Astrocyte (in vitro differentiated cells and primary cell): ENCODE measurements at regions not wholly inside any gene's neighbourhood (a gene's known extent, or its start where the extent isn't known, plus 50 kb on each side); places are given as distances from the start of the nearest gene placed in this dataset.

Experiments used
- DNase-seq: peaks from one replicate; pipeline ENCODE4 v3.0.0-alpha.2; 2010; ENCODE audit warnings: low read depth
- FAIRE-seq: peaks from 2 replicates; lab custom pipeline; 2011; peaks lifted over from hg19 to GRCh38; lab: Jason Lieb, UNC
- H2AFZ ChIP-seq: 2 replicates; pipeline ENCODE4 v1.6.0; 2012; ENCODE audit warnings: low read depth, low read length, inconsistent platforms
- H3K27ac ChIP-seq: 2 replicates; pipeline ENCODE4 v1.5.1; 2011; ENCODE audit warnings: low read depth, low read length, inconsistent platforms
- H3K27me3 ChIP-seq: 2 replicates; pipeline ENCODE4 v1.6.0; 2011; ENCODE audit warnings: low read length, inconsistent platforms; ENCODE audit not compliant: insufficient read depth
- H3K36me3 ChIP-seq: 2 replicates; pipeline ENCODE4 v1.5.1; 2011; ENCODE audit warnings: low read length, inconsistent platforms; ENCODE audit not compliant: insufficient read depth
- H3K4me1 ChIP-seq: 2 replicates; pipeline ENCODE4 v1.5.1; 2011; ENCODE audit warnings: low read length, inconsistent platforms; ENCODE audit not compliant: insufficient read depth
- H3K4me2 ChIP-seq: 2 replicates; pipeline ENCODE4 v1.6.0; 2012; ENCODE audit warnings: low read length, inconsistent platforms
- H3K4me3 ChIP-seq: 2 replicates; pipeline ENCODE4 v1.5.1; 2011; ENCODE audit warnings: low read depth, mild to moderate bottlenecking, low read length, inconsistent platforms; ENCODE audit not compliant: insufficient read depth
- H3K79me2 ChIP-seq: 2 replicates; pipeline ENCODE4 v1.6.0; 2012; ENCODE audit warnings: mild to moderate bottlenecking, low read length, inconsistent platforms; ENCODE audit not compliant: insufficient read depth
- H3K9ac ChIP-seq: 2 replicates; pipeline ENCODE4 v1.6.0; 2012; ENCODE audit warnings: mild to moderate bottlenecking, low read length, inconsistent platforms
- H3K9me3 ChIP-seq: 2 replicates; pipeline ENCODE4 v1.5.1; 2012; ENCODE audit warnings: low read depth, mild to moderate bottlenecking, low read length, inconsistent platforms; ENCODE audit not compliant: insufficient read depth
- H4K20me1 ChIP-seq: 2 replicates; pipeline ENCODE4 v1.6.0; 2012; ENCODE audit warnings: low read length, inconsistent platforms; ENCODE audit not compliant: insufficient read depth
- H3K27ac Mint-ChIP-seq: one replicate; pipeline ENCODE4 v1.8.0; 2021; ENCODE audit warnings: mild to moderate bottlenecking, mixed read lengths; ENCODE audit not compliant: unreplicated experiment
- H3K27me3 Mint-ChIP-seq: one replicate; pipeline ENCODE4 v1.8.0; 2021; ENCODE audit warnings: low read depth, mixed read lengths; ENCODE audit not compliant: unreplicated experiment
- H3K36me3 Mint-ChIP-seq: one replicate; pipeline ENCODE4 v1.8.0; 2021; ENCODE audit warnings: low read depth, mixed read lengths; ENCODE audit not compliant: unreplicated experiment
- H3K4me1 Mint-ChIP-seq: one replicate; pipeline ENCODE4 v1.8.0; 2021; ENCODE audit warnings: low read depth, mixed read lengths; ENCODE audit not compliant: unreplicated experiment
- H3K4me3 Mint-ChIP-seq: one replicate; pipeline ENCODE4 v1.8.0; 2021; ENCODE audit warnings: mild to moderate bottlenecking, moderate library complexity, mixed read lengths; ENCODE audit not compliant: unreplicated experiment
- H3K9me3 Mint-ChIP-seq: one replicate; pipeline ENCODE4 v1.8.0; 2021; ENCODE audit warnings: mild to moderate bottlenecking, mixed read lengths; ENCODE audit not compliant: unreplicated experiment
- EZH2 ChIP-seq: IDR thresholded peaks from 2 replicates; pipeline ENCODE4 v1.6.1; 2012; ENCODE audit warnings: mild to moderate bottlenecking, low read length, inconsistent platforms; ENCODE audit not compliant: insufficient read depth
- TF ChIP-seq, protein P1 (sequence below): IDR thresholded peaks from 2 replicates; pipeline ENCODE4 v1.5.1; 2011; ENCODE audit warnings: low read depth, mild to moderate bottlenecking, inconsistent platforms, low read length, moderate library complexity; ENCODE audit not compliant: insufficient read depth

GRCh38 chr12:38158428-38159091, 158.0 kb upstream of the ALG10B start:
- peaks cover 5% of the 10 kb centered on the region for H3K9me3 ChIP-seq
- H3K27me3 ChIP-seq: no peaks in the 10 kb centered on the region
- no peak overlapping the region for H2AFZ ChIP-seq
- no peaks in the 10 kb centered on the region for H3K4me1 ChIP-seq
- Mint-ChIP-seq H3K27ac (no peak overlapping the region), H3K36me3 (no peaks in the 10 kb centered on the region), H3K9me3 (peaks cover 6% of the 10 kb centered on the region), H3K27me3 (no peaks in the 10 kb centered on the region), H3K4me3 (no peak overlapping the region), H3K4me1 (no peaks in the 10 kb centered on the region)
- no peak overlapping the region for H3K4me2 ChIP-seq
- no peaks in the 10 kb centered on the region for H3K79me2 ChIP-seq
- H3K9ac ChIP-seq: no peak overlapping the region
- no peak overlapping the region for H3K27ac ChIP-seq
- H4K20me1 ChIP-seq: no peaks in the 10 kb centered on the region
- no peaks in the 10 kb centered on the region for H3K36me3 ChIP-seq
- H3K4me3 ChIP-seq: no peak overlapping the region
- TF ChIP-seq EZH2: no peak
- TF ChIP-seq, protein P1, sequence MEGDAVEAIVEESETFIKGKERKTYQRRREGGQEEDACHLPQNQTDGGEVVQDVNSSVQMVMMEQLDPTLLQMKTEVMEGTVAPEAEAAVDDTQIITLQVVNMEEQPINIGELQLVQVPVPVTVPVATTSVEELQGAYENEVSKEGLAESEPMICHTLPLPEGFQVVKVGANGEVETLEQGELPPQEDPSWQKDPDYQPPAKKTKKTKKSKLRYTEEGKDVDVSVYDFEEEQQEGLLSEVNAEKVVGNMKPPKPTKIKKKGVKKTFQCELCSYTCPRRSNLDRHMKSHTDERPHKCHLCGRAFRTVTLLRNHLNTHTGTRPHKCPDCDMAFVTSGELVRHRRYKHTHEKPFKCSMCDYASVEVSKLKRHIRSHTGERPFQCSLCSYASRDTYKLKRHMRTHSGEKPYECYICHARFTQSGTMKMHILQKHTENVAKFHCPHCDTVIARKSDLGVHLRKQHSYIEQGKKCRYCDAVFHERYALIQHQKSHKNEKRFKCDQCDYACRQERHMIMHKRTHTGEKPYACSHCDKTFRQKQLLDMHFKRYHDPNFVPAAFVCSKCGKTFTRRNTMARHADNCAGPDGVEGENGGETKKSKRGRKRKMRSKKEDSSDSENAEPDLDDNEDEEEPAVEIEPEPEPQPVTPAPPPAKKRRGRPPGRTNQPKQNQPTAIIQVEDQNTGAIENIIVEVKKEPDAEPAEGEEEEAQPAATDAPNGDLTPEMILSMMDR: no peak
- no peak for FAIRE-seq
- DNase-seq: no peak

- H3K27ac Mint-ChIP-seq: no peak overlapping the region
Measured at GRCh38 chr12:38159092-38159551, 157.5 kb upstream of the ALG10B start.

More at GRCh38 chr12:38159092-38159551, 157.5 kb upstream of the ALG10B start:
- Histone ChIP-seq H3K79me2 (no peaks in the 10 kb centered on the region), H4K20me1 (no peaks in the 10 kb centered on the region), H3K9me3 (peaks cover 5% of the 10 kb centered on the region), H3K36me3 (no peaks in the 10 kb centered on the region), H3K9ac (no peak overlapping the region), H3K27me3 (no peaks in the 10 kb centered on the region), H3K27ac (no peak overlapping the region), H2AFZ (no peak overlapping the region), H3K4me2 (no peak overlapping the region), H3K4me1 (no peaks in the 10 kb centered on the region), H3K4me3 (no peak overlapping the region)
- Mint-ChIP-seq H3K9me3 (peaks cover 5% of the 10 kb centered on the region), H3K4me1 (no peaks in the 10 kb centered on the region), H3K27me3 (no peaks in the 10 kb centered on the region), H3K36me3 (no peaks in the 10 kb centered on the region), H3K4me3 (no peak overlapping the region)
- DNase-seq (no peak), FAIRE-seq (no peak)
- TF ChIP-seq EZH2: no peak
- TF ChIP-seq, protein P1: no peak
